Glutamatergic neuron (in vitro differentiated cells): ENCODE measurements at regions not wholly inside any gene's neighbourhood (a gene's known extent, or its start where the extent isn't known, plus 50 kb on each side); places are given as distances from the start of the nearest gene placed in this dataset.

Source experiments
- DNase-seq: peaks from one replicate; pipeline ENCODE4 v3.0.0; 2022
- H3K27ac Mint-ChIP-seq: one replicate; pipeline ENCODE4 v1.8.0; 2020; ENCODE audit warnings: mild to moderate bottlenecking, mixed read lengths, inconsistent platforms; ENCODE audit not compliant: unreplicated experiment
- H3K27me3 Mint-ChIP-seq: one replicate; pipeline ENCODE4 v1.8.0; 2020; ENCODE audit warnings: mild to moderate bottlenecking, moderate library complexity, mixed read lengths, inconsistent platforms; ENCODE audit not compliant: unreplicated experiment
- H3K36me3 Mint-ChIP-seq: one replicate; pipeline ENCODE4 v1.8.0; 2020; ENCODE audit warnings: mild to moderate bottlenecking, mixed read lengths, inconsistent platforms; ENCODE audit not compliant: unreplicated experiment
- H3K4me1 Mint-ChIP-seq: one replicate; pipeline ENCODE4 v1.8.0; 2020; ENCODE audit warnings: mild to moderate bottlenecking, low read depth, mixed read lengths, inconsistent platforms; ENCODE audit not compliant: unreplicated experiment
- H3K4me3 Mint-ChIP-seq: one replicate; pipeline ENCODE4 v1.8.0; 2020; ENCODE audit warnings: mild to moderate bottlenecking, mixed read lengths, inconsistent platforms; ENCODE audit not compliant: unreplicated experiment
- H3K9me3 Mint-ChIP-seq: one replicate; pipeline ENCODE4 v1.8.0; 2020; ENCODE audit warnings: mild to moderate bottlenecking, moderate library complexity, mixed read lengths, inconsistent platforms; ENCODE audit not compliant: unreplicated experiment
- CTCF ChIP-seq: fragments of 200-600 bp; sonication (generic); IDR thresholded peaks from one replicate; pipeline ENCODE4 v1.5.0; 2021; ENCODE audit not compliant: partially characterized antibody, unreplicated experiment

- no peak overlapping the region for H3K4me3 Mint-ChIP-seq
- H3K27ac Mint-ChIP-seq, result no peak overlapping the region
- H3K4me1 Mint-ChIP-seq, result no peaks in the 10 kb centered on the region
- no peak for TF ChIP-seq CTCF
- no peaks in the 10 kb centered on the region for H3K27me3 Mint-ChIP-seq
- no peaks in the 10 kb centered on the region for H3K36me3 Mint-ChIP-seq
- H3K9me3 Mint-ChIP-seq, result no peaks in the 10 kb centered on the region
- DNase-seq, result no peak
Observed at GRCh38 chrX:8232406-8232805, 61.3 kb upstream of the VCX2 start.

GRCh38 chrX:8233091-8233490 lies 62.0 kb upstream of the VCX2 start:
- TF ChIP-seq CTCF, result no peak
- H3K27me3 Mint-ChIP-seq, result no peaks in the 10 kb centered on the region
- no peak for DNase-seq
- no peak overlapping the region for H3K4me3 Mint-ChIP-seq
- no peaks in the 10 kb centered on the region for H3K4me1 Mint-ChIP-seq
- H3K36me3 Mint-ChIP-seq, result no peaks in the 10 kb centered on the region
- H3K9me3 Mint-ChIP-seq, result no peaks in the 10 kb centered on the region
- H3K27ac Mint-ChIP-seq, result no peak overlapping the region

- no peak for DNase-seq
- no peak for TF ChIP-seq CTCF
- H3K9me3 Mint-ChIP-seq, result no peaks in the 10 kb centered on the region
- H3K4me3 Mint-ChIP-seq, result no peak overlapping the region
- no peaks in the 10 kb centered on the region for H3K4me1 Mint-ChIP-seq
- H3K27me3 Mint-ChIP-seq, result no peaks in the 10 kb centered on the region
- no peaks in the 10 kb centered on the region for H3K36me3 Mint-ChIP-seq
- no peak overlapping the region for H3K27ac Mint-ChIP-seq
Observed at GRCh38 chrX:8235026-8235425, 64.0 kb upstream of the VCX2 start.

- no peaks in the 10 kb centered on the region for H3K9me3 Mint-ChIP-seq
- no peaks in the 10 kb centered on the region for H3K4me1 Mint-ChIP-seq
- TF ChIP-seq CTCF, result no peak
- H3K27me3 Mint-ChIP-seq, result no peaks in the 10 kb centered on the region
- no peak overlapping the region for H3K27ac Mint-ChIP-seq
- H3K36me3 Mint-ChIP-seq, result no peaks in the 10 kb centered on the region
- no peak overlapping the region for H3K4me3 Mint-ChIP-seq
- no peak for DNase-seq
Observed at GRCh38 chrX:8237718-8238117, 66.7 kb upstream of the VCX2 start.

GRCh38 chrX:8242431-8243020 lies 71.5 kb upstream of the VCX2 start:
- H3K27me3 Mint-ChIP-seq, result no peaks in the 10 kb centered on the region
- no peaks in the 10 kb centered on the region for H3K4me1 Mint-ChIP-seq
- H3K27ac Mint-ChIP-seq, result no peak overlapping the region
- H3K9me3 Mint-ChIP-seq, result no peaks in the 10 kb centered on the region
- no peak overlapping the region for H3K4me3 Mint-ChIP-seq
- no peak for DNase-seq
- TF ChIP-seq CTCF, result no peak
- H3K36me3 Mint-ChIP-seq, result no peaks in the 10 kb centered on the region
